HT-29 (cell line): ENCODE measurements at regions not wholly inside any gene's neighbourhood (a gene's known extent, or its start where the extent isn't known, plus 50 kb on each side); places are given as distances from the start of the nearest gene placed in this dataset.
A peak's percentile ranks its signal among the peaks of the same experiment; 100 is the strongest.
"Not testable (repeated sequence)": the region's sequence is repeated elsewhere in the genome, so short reads cannot be mapped to it uniquely, and the experiment has no call there.

Experiments used
- DNase-seq: peaks from one replicate; pipeline ENCODE4 v3.0.0-alpha.2; 2015; ENCODE audit warnings: low spot score

DNA sequence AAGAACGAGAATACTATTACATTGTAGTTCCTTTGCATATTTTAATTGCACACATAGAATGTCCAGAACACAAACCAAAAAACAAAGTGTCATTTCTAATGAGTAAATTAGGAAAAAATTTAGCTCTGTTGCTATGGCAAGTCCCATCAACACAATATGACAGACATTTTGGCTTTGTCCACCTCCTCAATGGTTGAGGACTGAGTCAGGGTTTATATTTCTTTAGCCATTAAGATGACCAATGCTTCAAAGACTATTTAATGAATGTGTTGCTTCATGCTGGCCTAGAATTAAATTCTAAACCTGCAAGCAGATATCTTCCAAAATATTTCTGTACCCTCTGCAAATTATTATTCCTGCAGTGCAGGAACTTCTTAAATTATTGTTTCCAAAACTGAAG is 719.2 kb downstream of the NTRK3 start:
- DNase-seq: no peak

DNA sequence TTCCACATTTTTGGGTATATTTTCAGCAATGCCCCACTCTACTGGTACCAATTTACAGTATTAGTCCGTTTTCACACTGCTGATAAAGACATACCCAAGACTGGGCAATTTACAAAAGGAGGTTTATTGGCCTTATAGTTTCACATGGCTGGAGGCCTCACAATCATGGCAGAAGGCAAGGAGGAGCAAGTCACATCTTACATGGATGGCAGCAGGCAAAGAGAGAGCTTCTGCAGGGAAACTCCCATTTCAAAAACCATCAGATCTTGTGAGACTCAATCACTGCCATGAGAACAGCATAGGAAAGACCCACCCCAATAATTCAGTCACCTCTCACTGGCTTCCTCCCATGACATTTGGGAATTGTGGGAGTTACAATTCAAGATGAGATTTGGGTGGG is 722.9 kb downstream of the NTRK3 start:
- DNase-seq: not testable (repeated sequence)

DNA sequence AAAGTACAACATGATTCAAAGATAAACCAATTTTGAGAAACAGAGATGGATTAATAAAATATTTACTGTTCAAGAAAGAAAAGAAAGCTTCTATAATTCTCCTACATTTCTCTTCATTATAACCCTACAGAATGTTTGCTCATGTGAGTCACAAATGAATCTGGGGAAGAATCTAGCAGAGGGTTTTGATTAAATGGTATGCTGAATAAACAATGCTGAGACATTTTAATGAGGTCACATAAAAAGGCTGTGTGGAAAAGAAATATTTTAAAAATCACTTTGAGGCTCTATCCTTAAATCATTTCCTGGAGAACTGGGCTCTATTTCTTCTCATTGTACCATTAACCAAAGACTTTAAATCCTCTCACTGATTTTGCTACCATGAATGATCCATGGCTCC is 727.7 kb downstream of the NTRK3 start:
- DNase-seq: peak; percentile 51

DNA sequence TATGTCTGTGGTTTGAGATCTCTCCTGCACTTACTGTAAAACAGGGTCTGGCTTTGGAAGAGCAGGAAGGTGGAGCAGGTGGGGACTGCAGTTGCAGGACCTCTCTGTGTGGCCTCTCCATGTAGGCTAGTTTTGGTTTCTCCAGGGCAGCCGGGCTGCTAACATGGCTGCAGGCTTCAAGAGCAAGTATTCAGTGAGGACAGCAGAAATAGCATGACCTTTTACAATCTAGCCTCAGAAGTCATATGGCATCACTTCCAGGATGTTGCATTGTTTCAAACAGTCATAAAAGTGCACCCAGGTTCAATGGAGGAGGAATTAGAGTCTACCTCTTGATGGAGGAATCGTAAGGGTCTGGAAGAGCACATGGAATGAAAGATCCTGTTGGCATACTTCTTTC is 728.7 kb downstream of the NTRK3 start:
- no peak for DNase-seq

DNA sequence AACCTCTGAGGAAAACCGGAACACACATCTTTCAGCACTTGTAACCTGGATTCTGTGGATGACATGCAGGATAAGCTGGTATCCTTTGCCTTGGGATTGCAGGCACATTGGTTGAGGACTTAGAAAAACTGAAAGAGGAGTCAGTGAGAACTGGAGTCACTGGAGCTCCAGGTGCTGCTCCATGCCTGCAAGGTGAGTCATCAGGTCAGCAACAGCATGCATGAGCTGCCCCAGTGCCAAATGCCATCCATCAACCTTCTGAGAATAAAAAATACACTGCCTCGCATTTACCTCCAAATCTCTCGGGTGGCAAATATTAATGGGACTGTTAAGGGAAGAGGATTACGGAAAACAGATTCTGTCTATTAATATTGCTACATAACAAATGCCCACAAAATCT is 729.1 kb downstream of the NTRK3 start:
- peak; percentile 81 for DNase-seq

DNA sequence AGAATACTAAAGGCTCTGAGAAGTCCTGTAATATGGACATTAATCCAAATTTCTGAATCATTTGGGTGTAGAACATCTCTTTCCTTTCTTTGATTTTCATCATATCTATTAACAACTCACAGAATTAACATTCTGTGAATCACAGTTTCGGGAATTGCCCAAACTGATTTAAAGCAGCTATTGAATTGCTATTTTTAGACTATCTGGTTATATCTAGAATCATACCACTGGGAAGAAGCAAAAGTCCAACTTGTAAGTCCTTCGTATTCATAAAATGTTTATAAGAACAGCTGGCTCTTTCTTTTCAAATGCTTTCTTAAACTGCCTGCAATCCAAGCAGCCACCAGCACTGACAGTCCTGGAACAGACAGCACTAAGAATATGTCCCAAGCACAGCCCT is 733.0 kb downstream of the NTRK3 start:
- DNase-seq: no peak

DNA sequence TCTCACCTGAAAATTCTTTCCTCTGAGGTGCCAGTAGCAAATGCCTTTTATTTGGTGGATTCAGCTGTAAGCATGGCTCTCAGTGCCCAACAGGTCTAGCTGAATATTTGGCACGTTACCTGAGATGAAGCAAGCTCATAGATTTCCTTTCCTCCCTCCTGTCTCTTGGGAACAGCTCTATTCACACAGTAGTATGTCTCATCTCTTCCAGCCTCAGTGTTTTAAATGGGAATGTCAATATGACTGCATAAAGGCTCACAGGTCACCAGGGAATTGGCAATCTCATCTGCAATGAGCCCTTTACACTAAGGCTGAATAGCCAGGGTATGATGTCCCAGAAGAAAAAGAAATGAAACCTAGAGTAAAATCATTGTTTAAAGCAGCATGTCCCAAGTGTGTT is 733.5 kb downstream of the NTRK3 start:
- DNase-seq: no peak

DNA sequence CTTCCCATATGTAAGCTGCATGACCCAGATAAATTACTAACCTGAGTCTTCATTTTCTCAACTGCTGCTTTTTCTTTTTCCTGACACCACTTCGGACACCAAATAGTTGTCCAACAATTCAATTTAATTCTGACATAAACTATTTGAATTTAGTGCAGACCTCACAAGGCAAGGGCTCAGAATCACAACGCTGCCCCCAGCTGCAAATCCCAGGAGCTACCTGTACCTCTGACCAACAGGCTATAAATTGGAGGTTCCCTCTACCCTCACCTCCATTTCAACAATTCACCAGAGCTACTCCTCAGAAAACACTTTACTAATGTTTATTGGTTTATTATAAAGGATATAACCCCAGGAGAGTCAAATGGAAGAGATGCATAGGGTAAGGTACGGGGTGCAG is 737.6 kb downstream of the NTRK3 start:
- no peak for DNase-seq

DNA sequence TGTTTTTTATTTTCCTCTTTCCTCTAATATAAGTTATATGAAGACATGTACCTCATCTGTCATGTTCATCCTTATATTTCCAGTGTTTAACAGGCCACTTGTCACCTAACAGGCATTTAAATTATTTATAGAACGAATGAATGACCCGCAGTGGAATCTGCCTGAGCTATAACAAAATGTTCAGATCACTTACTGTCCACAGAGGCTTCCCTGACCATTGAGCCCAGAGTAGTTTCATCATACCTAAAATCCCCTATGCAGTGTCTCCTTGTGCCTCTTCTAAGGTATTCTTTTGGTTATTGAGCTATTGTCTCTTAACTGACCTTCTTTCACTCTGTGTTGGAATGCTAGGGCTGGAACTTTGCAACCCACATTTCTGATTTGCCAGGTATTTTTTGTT is 748.5 kb downstream of the NTRK3 start:
- DNase-seq: no peak

DNA sequence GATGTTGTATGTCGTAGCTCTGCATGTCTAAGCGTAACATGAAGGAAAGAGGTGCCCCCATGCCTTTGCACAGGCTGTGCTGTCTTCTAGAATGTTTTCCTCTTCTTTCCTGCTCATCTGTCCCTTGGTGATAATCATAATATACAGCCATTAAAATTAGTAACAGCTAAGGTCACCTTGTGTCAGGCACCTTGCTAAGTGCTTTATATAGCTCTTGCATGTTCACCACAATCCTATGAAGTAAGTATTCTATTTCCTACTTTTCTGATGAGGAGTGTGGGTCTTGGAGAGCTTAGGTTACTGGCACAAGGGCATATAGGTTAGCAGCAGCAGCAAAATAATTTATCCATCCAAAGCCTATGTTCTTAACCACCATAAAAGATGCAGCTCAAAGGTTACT is 754.4 kb downstream of the NTRK3 start:
- no peak for DNase-seq

DNA sequence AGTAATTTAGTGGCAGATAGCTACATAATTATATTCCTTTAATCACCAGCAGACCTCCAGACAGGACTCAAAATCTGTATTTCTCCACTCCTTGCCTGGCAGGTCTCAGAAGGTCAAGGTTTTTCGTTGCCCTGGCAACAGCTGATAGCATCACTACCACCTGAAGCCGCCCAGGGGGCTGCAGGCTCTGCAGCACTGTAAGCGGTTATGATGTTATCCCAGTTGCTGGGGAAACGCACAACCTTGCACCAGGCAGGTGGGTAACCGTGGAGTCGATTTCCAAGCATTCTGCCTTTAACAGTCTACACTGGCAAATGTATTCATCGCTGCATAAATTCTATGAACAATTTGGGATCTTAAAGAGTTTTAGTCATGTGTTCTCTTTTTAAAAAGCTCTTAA is 756.3 kb downstream of the NTRK3 start:
- no peak for DNase-seq

DNA sequence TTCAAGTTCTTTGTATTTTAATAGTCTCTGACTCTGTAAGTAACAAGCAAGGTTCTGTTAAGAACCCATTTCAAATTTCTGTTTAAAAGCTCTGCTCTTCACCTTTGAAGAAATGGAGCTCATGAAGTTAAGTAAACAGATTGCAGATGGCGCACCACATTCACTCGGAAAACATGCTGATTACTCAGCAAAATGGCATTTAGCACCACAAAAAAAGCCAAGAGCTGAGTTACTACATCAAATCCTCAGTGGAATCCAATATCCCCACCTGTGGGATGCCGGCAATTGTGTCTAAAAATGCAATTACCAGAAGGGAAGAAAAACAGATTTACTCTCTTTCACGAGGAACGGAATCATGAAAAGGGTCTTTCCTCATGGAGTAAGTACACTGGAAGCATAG is 758.0 kb downstream of the NTRK3 start:
- no peak for DNase-seq

DNA sequence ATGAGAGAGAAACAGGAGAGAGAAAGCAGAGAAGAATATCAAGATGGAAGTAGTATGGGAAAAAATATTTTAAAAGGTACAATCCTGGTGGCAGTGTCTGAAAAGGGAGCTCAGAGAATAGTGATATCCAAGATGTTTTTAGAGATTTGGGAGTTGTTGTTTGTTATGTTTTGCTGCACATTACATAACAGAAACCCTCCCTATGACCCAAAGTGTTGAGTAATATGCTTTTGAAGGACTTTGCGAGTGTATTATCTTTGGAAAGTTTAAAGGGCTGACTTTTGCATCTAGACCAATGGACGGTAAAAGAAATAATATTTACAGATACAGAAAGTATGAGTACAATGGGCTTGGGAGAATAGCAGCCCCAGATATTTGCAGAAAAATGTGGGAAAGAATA is 759.7 kb downstream of the NTRK3 start:
- DNase-seq: no peak

DNA sequence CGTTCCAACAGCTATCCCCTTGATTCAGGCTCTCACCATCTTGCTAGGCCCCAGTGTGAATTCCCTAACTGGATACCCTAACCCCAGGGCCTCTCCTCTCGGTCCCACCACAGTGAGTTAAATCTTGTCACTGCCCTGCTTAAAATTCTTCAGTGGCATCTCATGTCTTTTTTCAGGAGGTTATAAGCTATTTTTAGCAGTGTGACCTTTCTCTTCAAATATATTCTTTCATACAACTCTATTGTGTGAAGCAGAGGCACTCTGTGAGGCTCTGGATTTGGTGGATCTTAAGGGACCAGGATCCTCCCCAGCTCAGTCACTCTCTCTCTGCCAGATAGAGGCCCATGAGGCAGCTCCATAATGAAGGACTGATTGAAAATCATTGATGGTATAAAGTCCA is 760.4 kb downstream of the NTRK3 start:
- DNase-seq: no peak

DNA sequence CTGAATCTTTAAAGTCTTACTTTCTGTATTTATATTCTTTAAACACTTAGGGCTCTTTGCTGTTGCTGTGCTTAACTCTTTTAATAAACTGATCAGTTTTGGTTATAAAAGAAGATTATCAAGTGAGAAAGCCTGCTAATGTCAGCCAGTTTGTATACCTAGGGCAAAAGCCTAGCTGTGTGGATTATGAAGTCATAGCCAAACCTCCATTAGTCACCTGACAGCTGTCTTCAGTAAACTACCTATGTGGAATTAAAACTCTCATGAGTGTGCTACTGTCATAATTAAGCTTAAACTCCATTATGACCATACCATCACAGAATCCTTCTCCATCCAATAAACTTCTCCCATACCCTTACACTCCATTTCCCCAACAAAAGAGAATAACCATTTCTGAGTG is 762.7 kb downstream of the NTRK3 start:
- no peak for DNase-seq

DNA sequence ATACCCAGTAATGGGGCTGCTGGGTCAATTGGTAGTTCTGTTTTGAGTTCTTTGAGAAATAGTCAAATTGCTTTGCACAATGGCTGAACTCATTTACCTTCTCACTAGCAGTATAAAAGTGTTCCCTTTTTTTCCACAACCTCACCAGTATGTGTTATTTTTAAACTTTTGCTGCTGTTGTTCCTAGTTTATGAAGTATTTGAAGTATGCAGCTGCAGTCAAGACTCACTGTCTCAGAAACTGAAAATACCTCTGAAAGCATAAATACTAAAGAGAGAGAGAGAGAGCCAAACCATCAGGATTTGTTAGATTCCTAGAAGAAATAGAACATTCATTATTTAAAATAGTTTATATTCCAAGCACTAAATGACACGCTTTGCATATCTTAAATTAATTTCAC is 764.2 kb downstream of the NTRK3 start:
- no peak for DNase-seq

DNA sequence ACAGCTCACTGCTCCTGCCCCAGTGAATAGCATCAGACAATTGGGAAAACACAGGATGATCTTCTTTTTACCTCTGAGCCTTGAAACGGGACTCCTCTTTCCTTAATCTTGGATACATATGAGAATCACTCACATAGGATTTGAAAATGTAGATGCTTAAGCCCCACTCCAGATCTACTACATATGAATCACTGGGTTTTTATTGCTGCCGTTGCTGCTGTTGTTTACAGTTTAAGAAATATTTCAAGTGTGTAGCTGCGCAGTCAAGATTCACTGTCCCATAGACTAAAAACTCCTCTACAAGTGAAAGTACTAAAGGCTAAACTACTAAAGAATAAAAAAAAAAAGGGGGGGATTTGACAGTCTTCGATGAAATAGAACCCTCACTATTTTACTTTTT is 765.9 kb downstream of the NTRK3 start:
- no peak for DNase-seq

DNA sequence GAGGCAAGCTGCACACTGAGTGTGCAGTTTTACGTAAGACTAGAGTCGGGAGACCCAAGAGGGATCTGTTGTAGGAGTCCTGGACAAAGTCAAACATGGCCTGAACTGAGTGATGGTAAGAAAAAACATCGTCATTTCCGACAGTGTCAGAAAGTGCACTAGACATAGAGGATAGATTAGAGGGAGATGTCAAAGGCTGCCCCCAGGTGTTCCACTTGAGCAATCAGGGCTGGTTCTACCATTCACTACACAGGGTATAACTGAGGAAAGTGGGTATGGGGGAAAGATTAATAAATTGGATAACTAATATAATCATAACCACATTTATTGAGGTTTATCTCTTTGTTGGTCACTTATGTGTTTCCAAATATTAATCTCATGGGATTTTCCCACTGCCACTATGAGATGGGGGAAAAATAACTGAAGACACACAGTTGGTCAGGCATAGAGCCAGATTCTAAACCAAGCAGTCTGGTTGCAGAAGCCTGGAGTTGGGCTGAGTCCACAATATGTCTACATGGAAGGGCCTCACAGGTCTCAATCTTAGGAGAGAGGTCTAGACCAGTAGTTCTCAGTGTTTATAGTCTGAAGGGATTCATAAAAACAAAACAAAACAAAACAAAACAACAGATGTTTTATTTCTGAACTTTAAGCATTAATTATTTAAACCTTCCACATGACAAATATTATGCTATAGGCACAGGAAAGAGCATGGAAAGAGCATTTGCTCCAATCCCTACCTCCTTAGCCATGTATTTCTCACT is 766.5 kb downstream of the NTRK3 start:
- peak; percentile 42 for DNase-seq

DNA sequence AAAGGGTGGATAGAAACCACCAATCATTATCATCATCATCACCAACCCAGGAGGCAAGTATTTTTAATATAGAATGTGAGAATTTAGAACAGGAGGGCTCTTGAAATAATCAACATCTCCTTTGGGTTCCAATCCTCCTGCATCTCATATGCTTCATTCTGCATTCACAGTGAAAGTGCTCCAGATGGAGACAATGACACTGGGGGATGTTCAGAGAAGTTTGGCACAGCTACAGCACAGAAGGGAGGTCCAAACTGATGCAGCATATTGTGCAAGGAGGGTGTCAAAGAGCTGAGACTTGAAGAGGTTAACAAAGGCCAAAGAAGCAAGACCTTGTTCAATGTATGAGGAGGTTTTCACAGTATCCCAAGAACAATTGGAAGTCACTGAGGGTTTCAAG is 767.1 kb downstream of the NTRK3 start:
- no peak for DNase-seq

DNA sequence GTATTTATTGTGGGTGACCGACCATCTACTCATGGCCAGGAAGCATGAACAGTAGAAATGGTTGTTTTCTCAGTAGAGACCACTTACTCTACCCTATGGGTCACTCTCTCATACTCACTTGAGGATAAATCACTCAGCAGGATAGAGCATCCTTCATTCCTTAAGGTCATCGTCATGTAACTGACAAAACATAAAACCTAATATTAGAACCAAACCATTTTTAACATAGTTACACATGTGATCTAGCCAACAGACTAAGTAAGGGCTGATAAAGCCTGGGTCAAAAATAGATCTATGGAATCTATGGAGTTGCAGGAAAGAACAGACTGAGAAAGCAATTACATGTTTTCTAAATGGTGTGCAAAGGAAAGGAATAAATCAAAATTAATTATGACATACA is 769.1 kb downstream of the NTRK3 start:
- DNase-seq: no peak

DNA sequence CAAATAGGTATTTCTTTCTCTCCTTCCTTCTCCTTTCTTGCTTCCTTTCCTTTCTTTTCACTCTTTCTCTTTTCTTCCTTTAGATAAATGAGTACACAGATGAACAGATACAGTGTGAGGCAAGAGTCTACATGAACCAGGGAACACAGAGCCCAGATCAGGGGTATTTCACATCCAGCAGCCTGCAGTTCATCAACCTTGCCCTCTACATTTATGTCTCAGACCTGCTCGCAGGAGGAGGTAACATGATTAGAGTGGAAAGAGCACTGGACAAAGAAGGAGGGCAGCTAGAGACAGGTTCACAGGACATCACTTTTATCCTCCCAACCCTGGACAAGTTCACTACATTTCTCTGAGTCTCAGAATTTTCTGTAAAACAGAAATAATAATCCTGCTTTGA is 773.1 kb downstream of the NTRK3 start:
- no peak for DNase-seq

DNA sequence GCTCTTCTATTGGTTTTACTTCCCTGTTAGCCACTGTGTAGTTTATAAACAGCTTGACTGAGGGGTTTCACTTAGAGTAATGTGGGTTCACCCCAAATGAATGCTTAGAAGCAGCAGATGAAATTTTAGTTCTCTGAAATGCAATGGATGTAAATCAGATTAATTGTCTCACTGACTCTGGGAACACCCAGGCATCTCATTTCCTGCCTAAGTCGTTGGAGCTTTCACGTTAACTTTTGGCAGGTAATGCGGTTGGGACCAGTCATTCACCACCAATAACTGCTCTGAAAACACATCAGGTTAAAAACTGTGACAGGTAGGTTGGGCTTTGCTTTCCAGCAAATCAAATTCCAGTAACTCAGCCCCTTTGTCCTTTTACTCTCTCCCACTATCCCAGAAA is 775.4 kb downstream of the NTRK3 start:
- DNase-seq: no peak

DNA sequence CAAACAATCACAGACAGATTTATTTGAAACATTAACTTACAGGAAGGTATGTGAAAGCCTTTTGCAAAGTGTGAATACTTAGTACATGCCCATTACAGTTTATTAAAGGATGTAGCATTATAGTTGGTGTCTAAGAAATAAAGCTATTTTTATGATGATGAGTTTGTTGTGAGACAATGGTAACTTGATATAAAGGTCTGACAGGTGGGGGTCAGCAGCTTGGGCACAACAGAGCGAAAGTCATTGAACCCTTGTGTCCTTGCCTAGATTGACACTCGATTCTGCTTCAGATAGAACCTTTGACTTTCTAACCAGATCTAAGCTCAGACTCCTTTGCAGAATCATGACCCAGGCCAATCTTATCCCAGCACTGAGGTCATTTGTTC is 777.9 kb downstream of the NTRK3 start:
- DNase-seq: no peak
